Liver (tissue), 3 donors: ENCODE measurements at regions not wholly inside any gene's neighbourhood (a gene's known extent, or its start where the extent isn't known, plus 50 kb on each side); places are given as distances from the start of the nearest gene placed in this dataset.

Source experiments
- TAF1 ChIP-seq: conservative IDR thresholded peaks from 2 replicates; pipeline ENCODE4 v1.6.1; 2016; ENCODE audit warnings: antibody characterized with exemption, mild to moderate bottlenecking
- YY1 ChIP-seq: IDR thresholded peaks from 2 replicates; pipeline ENCODE4 v1.6.1; 2016; ENCODE audit warnings: antibody characterized with exemption, mild to moderate bottlenecking
- TF ChIP-seq, protein P1 (sequence below): fragments of 150-350 bp; IDR thresholded peaks from 2 replicates; pipeline ENCODE4 v1.5.1; 2017; ENCODE audit warnings: improper control_type of control experiment, low read depth, low read length; ENCODE audit not compliant: missing input control
- TF ChIP-seq, protein P2 (sequence below): IDR thresholded peaks from 2 replicates; pipeline ENCODE4 v1.6.1; 2016; ENCODE audit warnings: antibody characterized with exemption, mild to moderate bottlenecking
- donor health status: healthy.
- donor health status: healthy.

DNA sequence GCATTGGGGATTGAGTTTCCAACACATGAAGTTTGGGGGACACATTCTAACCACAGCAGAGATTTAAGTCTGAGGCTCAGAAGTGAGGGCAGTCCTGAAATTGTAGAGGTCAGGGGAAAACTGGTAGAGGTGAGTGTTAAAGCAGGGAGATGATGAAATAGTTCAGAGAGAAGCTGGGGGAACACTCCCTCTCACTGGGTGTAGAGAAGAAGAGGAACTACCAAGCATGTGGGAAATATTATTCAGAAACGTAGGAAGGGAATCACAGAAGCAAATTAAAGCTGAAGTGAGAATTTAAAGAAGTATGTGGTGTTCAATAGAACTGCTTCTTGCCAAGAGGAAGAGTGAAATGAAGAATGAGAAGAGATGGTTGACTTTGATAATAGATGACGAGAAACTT lies 121.5 kb upstream of the FAM3C start:
- TF ChIP-seq, protein P1, sequence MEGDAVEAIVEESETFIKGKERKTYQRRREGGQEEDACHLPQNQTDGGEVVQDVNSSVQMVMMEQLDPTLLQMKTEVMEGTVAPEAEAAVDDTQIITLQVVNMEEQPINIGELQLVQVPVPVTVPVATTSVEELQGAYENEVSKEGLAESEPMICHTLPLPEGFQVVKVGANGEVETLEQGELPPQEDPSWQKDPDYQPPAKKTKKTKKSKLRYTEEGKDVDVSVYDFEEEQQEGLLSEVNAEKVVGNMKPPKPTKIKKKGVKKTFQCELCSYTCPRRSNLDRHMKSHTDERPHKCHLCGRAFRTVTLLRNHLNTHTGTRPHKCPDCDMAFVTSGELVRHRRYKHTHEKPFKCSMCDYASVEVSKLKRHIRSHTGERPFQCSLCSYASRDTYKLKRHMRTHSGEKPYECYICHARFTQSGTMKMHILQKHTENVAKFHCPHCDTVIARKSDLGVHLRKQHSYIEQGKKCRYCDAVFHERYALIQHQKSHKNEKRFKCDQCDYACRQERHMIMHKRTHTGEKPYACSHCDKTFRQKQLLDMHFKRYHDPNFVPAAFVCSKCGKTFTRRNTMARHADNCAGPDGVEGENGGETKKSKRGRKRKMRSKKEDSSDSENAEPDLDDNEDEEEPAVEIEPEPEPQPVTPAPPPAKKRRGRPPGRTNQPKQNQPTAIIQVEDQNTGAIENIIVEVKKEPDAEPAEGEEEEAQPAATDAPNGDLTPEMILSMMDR, result no peak
- TF ChIP-seq TAF1, result no peak
- TF ChIP-seq YY1, result no peak
- TF ChIP-seq, protein P2, sequence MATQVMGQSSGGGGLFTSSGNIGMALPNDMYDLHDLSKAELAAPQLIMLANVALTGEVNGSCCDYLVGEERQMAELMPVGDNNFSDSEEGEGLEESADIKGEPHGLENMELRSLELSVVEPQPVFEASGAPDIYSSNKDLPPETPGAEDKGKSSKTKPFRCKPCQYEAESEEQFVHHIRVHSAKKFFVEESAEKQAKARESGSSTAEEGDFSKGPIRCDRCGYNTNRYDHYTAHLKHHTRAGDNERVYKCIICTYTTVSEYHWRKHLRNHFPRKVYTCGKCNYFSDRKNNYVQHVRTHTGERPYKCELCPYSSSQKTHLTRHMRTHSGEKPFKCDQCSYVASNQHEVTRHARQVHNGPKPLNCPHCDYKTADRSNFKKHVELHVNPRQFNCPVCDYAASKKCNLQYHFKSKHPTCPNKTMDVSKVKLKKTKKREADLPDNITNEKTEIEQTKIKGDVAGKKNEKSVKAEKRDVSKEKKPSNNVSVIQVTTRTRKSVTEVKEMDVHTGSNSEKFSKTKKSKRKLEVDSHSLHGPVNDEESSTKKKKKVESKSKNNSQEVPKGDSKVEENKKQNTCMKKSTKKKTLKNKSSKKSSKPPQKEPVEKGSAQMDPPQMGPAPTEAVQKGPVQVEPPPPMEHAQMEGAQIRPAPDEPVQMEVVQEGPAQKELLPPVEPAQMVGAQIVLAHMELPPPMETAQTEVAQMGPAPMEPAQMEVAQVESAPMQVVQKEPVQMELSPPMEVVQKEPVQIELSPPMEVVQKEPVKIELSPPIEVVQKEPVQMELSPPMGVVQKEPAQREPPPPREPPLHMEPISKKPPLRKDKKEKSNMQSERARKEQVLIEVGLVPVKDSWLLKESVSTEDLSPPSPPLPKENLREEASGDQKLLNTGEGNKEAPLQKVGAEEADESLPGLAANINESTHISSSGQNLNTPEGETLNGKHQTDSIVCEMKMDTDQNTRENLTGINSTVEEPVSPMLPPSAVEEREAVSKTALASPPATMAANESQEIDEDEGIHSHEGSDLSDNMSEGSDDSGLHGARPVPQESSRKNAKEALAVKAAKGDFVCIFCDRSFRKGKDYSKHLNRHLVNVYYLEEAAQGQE, result no peak
